SK-N-SH treated with all-trans-retinoic acid at 6 μM for 48 hours (cell line): ENCODE measurements at regions not wholly inside any gene's neighbourhood (a gene's known extent, or its start where the extent isn't known, plus 50 kb on each side); places are given as distances from the start of the nearest gene placed in this dataset.

Experiments
- ATAC-seq: fragments of 200-7000 bp; cut with Tn5 transposase; 3 replicates; pipeline ENCODE4 v1.9.1; 2020; ENCODE audit warnings: mild to moderate bottlenecking, moderate library complexity
- ARNTL ChIP-seq: fragments of 450-650 bp; formaldehyde crosslinking; IDR thresholded peaks from 2 replicates; pipeline ENCODE4 v1.5.0; 2020; ENCODE audit warnings: low read depth, mild to moderate bottlenecking, moderate library complexity, borderline replicate concordance
- BACH2 ChIP-seq: fragments of 250-450 bp; sonication (Bioruptor Pico); IDR thresholded peaks from 2 replicates; pipeline ENCODE4 v1.9.0; 2021; ENCODE audit warnings: mild to moderate bottlenecking, borderline replicate concordance
- CSDC2 ChIP-seq: fragments of 250-450 bp; sonication (Bioruptor Pico); IDR thresholded peaks from 2 replicates; pipeline ENCODE4 v1.5.0; 2020; ENCODE audit warnings: mild to moderate bottlenecking, moderate library complexity
- ESRRG ChIP-seq: fragments of 250-450 bp; sonication (Bioruptor Pico); IDR thresholded peaks from 2 replicates; pipeline ENCODE4 v1.6.1; 2021; ENCODE audit warnings: mild to moderate bottlenecking
- GLIS3 ChIP-seq: fragments of 250-450 bp; sonication (Bioruptor Pico); IDR thresholded peaks from 2 replicates; pipeline ENCODE4 v1.5.0; 2020; ENCODE audit warnings: mild to moderate bottlenecking, moderate library complexity
- ISL1 ChIP-seq: fragments of 250-450 bp; sonication (Bioruptor Pico); IDR thresholded peaks from 2 replicates; pipeline ENCODE4 v2.1.2; 2022; ENCODE audit warnings: mild to moderate bottlenecking, moderate library complexity
- OSR1 ChIP-seq: fragments of 250-450 bp; sonication (Bioruptor Pico); IDR thresholded peaks from 2 replicates; pipeline ENCODE4 v1.8.0; 2022; ENCODE audit warnings: moderate library complexity, mild to moderate bottlenecking, inconsistent platforms
- PATZ1 ChIP-seq: fragments of 250-450 bp; sonication (Bioruptor Pico); IDR thresholded peaks from 2 replicates; pipeline ENCODE4 v1.8.0; 2020; ENCODE audit warnings: mild to moderate bottlenecking, moderate library complexity, borderline replicate concordance
- PPARA ChIP-seq: fragments of 250-450 bp; sonication (Bioruptor Pico); IDR thresholded peaks from 2 replicates; pipeline ENCODE4 v1.5.0; 2020; ENCODE audit warnings: mild to moderate bottlenecking, borderline replicate concordance
- RARB ChIP-seq: fragments of 250-450 bp; sonication (Bioruptor Pico); IDR thresholded peaks from 2 replicates; pipeline ENCODE4 v1.8.0; 2021; ENCODE audit warnings: mild to moderate bottlenecking, moderate library complexity
- SNAI2 ChIP-seq: fragments of 250-450 bp; sonication (Bioruptor Pico); IDR thresholded peaks from 2 replicates; pipeline ENCODE4 v1.5.0; 2020; ENCODE audit warnings: mild to moderate bottlenecking, moderate library complexity
- TCF4 ChIP-seq: fragments of 250-450 bp; sonication (Bioruptor Pico); IDR thresholded peaks from 2 replicates; pipeline ENCODE4 v1.8.0; 2021; ENCODE audit warnings: mild to moderate bottlenecking, moderate library complexity, borderline replicate concordance
- TOX ChIP-seq: fragments of 250-450 bp; sonication (Bioruptor Pico); IDR thresholded peaks from 2 replicates; pipeline ENCODE4 v1.8.0; 2021; ENCODE audit warnings: mild to moderate bottlenecking, moderate library complexity, borderline replicate concordance
- ZC3H10 ChIP-seq: fragments of 250-450 bp; sonication (Bioruptor Pico); IDR thresholded peaks from 2 replicates; pipeline ENCODE4 v1.5.1; 2021; ENCODE audit warnings: mild to moderate bottlenecking, moderate library complexity
- ZFP3 ChIP-seq: fragments of 250-450 bp; sonication (Bioruptor Pico); IDR thresholded peaks from 2 replicates; pipeline ENCODE4 v1.5.0; 2020; ENCODE audit warnings: mild to moderate bottlenecking, moderate library complexity
- ZFP30 ChIP-seq: fragments of 450-650 bp; formaldehyde crosslinking; IDR thresholded peaks from 2 replicates; pipeline ENCODE4 v1.5.0; 2022; ENCODE audit warnings: mild to moderate bottlenecking, moderate library complexity
- ZNF565 ChIP-seq: fragments of 450-650 bp; formaldehyde crosslinking; conservative IDR thresholded peaks from 2 replicates; pipeline ENCODE4 v1.5.0; 2020; ENCODE audit warnings: low read depth, mild to moderate bottlenecking, moderate library complexity
- ZNF70 ChIP-seq: fragments of 450-650 bp; formaldehyde crosslinking; IDR thresholded peaks from 2 replicates; pipeline ENCODE4 v1.5.0; 2020; ENCODE audit warnings: mild to moderate bottlenecking, moderate library complexity
- ZNF8 ChIP-seq: fragments of 450-650 bp; formaldehyde crosslinking; IDR thresholded peaks from 2 replicates; pipeline ENCODE4 v1.5.0; 2020; ENCODE audit warnings: mild to moderate bottlenecking, moderate library complexity
- TF ChIP-seq, protein P1 (sequence below): fragments of 250-450 bp; sonication (Bioruptor Pico); IDR thresholded peaks from 2 replicates; pipeline ENCODE4 v1.5.1; 2021; ENCODE audit warnings: mild to moderate bottlenecking, moderate library complexity
- TF ChIP-seq, protein P2 (sequence below): fragments of 250-450 bp; sonication (Bioruptor Pico); IDR thresholded peaks from 2 replicates; pipeline ENCODE4 v1.5.0; 2020; ENCODE audit warnings: mild to moderate bottlenecking, moderate library complexity
- TF ChIP-seq, protein P3 (sequence below): fragments of 250-450 bp; sonication (Bioruptor Pico); IDR thresholded peaks from 2 replicates; pipeline ENCODE4 v1.5.1; 2020; ENCODE audit warnings: low read depth, mild to moderate bottlenecking, moderate library complexity

GRCh38 chr12:31853520-31853919 is 105.7 kb upstream of the RESF1 start:
- ATAC-seq = no peak
- TF ChIP-seq ZFP3 = no peak
- TF ChIP-seq, protein P1, sequence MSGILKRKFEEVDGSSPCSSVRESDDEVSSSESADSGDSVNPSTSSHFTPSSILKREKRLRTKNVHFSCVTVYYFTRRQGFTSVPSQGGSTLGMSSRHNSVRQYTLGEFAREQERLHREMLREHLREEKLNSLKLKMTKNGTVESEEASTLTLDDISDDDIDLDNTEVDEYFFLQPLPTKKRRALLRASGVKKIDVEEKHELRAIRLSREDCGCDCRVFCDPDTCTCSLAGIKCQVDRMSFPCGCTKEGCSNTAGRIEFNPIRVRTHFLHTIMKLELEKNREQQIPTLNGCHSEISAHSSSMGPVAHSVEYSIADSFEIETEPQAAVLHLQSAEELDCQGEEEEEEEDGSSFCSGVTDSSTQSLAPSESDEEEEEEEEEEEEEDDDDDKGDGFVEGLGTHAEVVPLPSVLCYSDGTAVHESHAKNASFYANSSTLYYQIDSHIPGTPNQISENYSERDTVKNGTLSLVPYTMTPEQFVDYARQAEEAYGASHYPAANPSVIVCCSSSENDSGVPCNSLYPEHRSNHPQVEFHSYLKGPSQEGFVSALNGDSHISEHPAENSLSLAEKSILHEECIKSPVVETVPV (CRISPR knock-in tag) = no peak
- no peak for TF ChIP-seq SNAI2 (CRISPR knock-in tag)
- TF ChIP-seq ZFP30 (CRISPR knock-in tag) = no peak
- no peak for TF ChIP-seq BACH2
- TF ChIP-seq TOX (CRISPR knock-in tag) = no peak
- no peak for TF ChIP-seq ESRRG (CRISPR knock-in tag)
- no peak for TF ChIP-seq ZNF565 (CRISPR knock-in tag)
- no peak for TF ChIP-seq ARNTL (CRISPR knock-in tag)
- TF ChIP-seq ISL1 = no peak
- no peak for TF ChIP-seq TCF4 (CRISPR knock-in tag)
- TF ChIP-seq, protein P2, sequence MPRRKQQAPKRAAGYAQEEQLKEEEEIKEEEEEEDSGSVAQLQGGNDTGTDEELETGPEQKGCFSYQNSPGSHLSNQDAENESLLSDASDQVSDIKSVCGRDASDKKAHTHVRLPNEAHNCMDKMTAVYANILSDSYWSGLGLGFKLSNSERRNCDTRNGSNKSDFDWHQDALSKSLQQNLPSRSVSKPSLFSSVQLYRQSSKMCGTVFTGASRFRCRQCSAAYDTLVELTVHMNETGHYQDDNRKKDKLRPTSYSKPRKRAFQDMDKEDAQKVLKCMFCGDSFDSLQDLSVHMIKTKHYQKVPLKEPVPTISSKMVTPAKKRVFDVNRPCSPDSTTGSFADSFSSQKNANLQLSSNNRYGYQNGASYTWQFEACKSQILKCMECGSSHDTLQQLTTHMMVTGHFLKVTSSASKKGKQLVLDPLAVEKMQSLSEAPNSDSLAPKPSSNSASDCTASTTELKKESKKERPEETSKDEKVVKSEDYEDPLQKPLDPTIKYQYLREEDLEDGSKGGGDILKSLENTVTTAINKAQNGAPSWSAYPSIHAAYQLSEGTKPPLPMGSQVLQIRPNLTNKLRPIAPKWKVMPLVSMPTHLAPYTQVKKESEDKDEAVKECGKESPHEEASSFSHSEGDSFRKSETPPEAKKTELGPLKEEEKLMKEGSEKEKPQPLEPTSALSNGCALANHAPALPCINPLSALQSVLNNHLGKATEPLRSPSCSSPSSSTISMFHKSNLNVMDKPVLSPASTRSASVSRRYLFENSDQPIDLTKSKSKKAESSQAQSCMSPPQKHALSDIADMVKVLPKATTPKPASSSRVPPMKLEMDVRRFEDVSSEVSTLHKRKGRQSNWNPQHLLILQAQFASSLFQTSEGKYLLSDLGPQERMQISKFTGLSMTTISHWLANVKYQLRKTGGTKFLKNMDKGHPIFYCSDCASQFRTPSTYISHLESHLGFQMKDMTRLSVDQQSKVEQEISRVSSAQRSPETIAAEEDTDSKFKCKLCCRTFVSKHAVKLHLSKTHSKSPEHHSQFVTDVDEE (CRISPR knock-in tag) = no peak
- no peak for TF ChIP-seq PPARA (CRISPR knock-in tag)
- TF ChIP-seq PATZ1 = no peak
- TF ChIP-seq, protein P3, sequence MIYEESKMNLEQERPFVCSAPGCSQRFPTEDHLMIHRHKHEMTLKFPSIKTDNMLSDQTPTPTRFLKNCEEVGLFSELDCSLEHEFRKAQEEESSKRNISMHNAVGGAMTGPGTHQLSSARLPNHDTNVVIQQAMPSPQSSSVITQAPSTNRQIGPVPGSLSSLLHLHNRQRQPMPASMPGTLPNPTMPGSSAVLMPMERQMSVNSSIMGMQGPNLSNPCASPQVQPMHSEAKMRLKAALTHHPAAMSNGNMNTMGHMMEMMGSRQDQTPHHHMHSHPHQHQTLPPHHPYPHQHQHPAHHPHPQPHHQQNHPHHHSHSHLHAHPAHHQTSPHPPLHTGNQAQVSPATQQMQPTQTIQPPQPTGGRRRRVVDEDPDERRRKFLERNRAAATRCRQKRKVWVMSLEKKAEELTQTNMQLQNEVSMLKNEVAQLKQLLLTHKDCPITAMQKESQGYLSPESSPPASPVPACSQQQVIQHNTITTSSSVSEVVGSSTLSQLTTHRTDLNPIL = no peak
- TF ChIP-seq ZC3H10 (CRISPR knock-in tag) = no peak
- no peak for TF ChIP-seq RARB (CRISPR knock-in tag)
- TF ChIP-seq CSDC2 (CRISPR knock-in tag) = no peak

DNA sequence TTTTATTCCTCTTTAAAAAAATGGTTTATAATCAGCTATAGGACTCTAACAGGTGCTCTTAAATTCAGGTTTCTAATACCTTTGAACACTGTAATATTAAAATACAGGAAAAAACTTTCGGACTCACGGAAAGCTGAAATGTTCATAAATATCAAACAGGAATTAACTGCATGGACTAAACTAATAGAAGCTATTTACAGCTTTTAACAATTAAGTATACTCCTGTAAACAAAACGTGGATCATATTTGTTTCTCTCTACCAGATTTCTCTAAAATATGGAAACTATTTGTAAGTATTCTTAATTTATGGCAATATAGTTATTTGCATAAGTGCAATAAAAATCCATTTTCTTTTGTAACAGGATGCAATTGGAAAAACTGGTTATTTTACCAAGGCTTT is 108.9 kb upstream of the RESF1 start:
- no peak for ATAC-seq

More for the DNA sequence above, 108.9 kb upstream of the RESF1 start:
- TF ChIP-seq ZNF70 (CRISPR knock-in tag) (no peak), ARNTL (CRISPR knock-in tag) (no peak), ISL1 (no peak), OSR1 (no peak), ZNF8 (CRISPR knock-in tag) (no peak), TOX (CRISPR knock-in tag) (no peak), GLIS3 (CRISPR knock-in tag) (no peak), CSDC2 (CRISPR knock-in tag) (no peak), PATZ1 (no peak), ZNF565 (CRISPR knock-in tag) (no peak), SNAI2 (CRISPR knock-in tag) (no peak), PPARA (CRISPR knock-in tag) (no peak), ZC3H10 (CRISPR knock-in tag) (no peak)
- TF ChIP-seq, protein P3 = no peak
- TF ChIP-seq, protein P2 (CRISPR knock-in tag) = no peak
